ENCODE measurements at regions not wholly inside any gene's neighbourhood (a gene's known extent, or its start where the extent isn't known, plus 50 kb on each side); places are given as distances from the start of the nearest gene placed in this dataset.

GRCh38 chr6:170018422-170018935 is 267.1 kb downstream of the ERMARD start:
- no peak overlapping the region for H3K4me3 Mint-ChIP-seq
- H3K27ac Mint-ChIP-seq = no peak overlapping the region
- no peaks in the 10 kb centered on the region for H3K79me2 ChIP-seq (replicated peaks; ENCODE audit: insufficient read depth)
- H3F3A ChIP-seq (replicated peaks; ENCODE audit: low read depth) = no peaks in the 10 kb centered on the region
- no peaks in the 10 kb centered on the region for H3K36me3 Mint-ChIP-seq (ENCODE audit: low read depth)
- ATAC-seq (no peak), DNase-seq (ENCODE audit: low spot score) (no peak)
- H3K9me2 ChIP-seq (ENCODE audit: insufficient read depth) = peaks cover 18% of the 10 kb centered on the region; the same call in 1 of the 2 replicates
- H2AFZ ChIP-seq = no peak overlapping the region; the same call in 1 of the 2 replicates
- H3K4me1 Mint-ChIP-seq = no peaks in the 10 kb centered on the region; the same call in 2 of the 3 replicates
- H3K4me1 ChIP-seq (ENCODE audit: insufficient read depth) = no peaks in the 10 kb centered on the region
- H3K27me3 ChIP-seq (ENCODE audit: insufficient read depth) = 0 out of 2 replicates have a peak, but pooled peaks cover 3% of the 10 kb centered on the region
- TF ChIP-seq ZNF114 (CRISPR knock-in tag; IDR thresholded peaks at IDR 0.05) (no peak), EZH2phosphoT487 (IDR thresholded peaks at IDR 0.05; ENCODE audit: unreplicated experiment) (no peak), CREB1 (CRISPR knock-in tag; IDR thresholded peaks at IDR 0.05; ENCODE audit: low read depth) (no peak)
- TF ChIP-seq, protein P1, sequence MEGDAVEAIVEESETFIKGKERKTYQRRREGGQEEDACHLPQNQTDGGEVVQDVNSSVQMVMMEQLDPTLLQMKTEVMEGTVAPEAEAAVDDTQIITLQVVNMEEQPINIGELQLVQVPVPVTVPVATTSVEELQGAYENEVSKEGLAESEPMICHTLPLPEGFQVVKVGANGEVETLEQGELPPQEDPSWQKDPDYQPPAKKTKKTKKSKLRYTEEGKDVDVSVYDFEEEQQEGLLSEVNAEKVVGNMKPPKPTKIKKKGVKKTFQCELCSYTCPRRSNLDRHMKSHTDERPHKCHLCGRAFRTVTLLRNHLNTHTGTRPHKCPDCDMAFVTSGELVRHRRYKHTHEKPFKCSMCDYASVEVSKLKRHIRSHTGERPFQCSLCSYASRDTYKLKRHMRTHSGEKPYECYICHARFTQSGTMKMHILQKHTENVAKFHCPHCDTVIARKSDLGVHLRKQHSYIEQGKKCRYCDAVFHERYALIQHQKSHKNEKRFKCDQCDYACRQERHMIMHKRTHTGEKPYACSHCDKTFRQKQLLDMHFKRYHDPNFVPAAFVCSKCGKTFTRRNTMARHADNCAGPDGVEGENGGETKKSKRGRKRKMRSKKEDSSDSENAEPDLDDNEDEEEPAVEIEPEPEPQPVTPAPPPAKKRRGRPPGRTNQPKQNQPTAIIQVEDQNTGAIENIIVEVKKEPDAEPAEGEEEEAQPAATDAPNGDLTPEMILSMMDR (conservative IDR thresholded peaks at IDR 0.05; ENCODE audit: low read depth in 2 of 2) = no peak
- no peak overlapping the region for H3K4me3 ChIP-seq
- H3K36me3 ChIP-seq (ENCODE audit: insufficient read depth) = no peaks in the 10 kb centered on the region
- no peak overlapping the region for H3K27ac ChIP-seq (ENCODE audit: low read depth)
- H4K20me1 ChIP-seq (replicated peaks; ENCODE audit: insufficient read depth) = no peaks in the 10 kb centered on the region
- H3K4me2 ChIP-seq = no peak overlapping the region
- peaks cover 4% of the 10 kb centered on the region for H3K27me3 Mint-ChIP-seq (ENCODE audit: insufficient read depth, low read depth, poor library complexity)
- H3K9me3 Mint-ChIP-seq = no peaks in the 10 kb centered on the region

GRCh38 chr6:170017603-170018320 is 266.3 kb downstream of the ERMARD start:
- H3K27ac Mint-ChIP-seq = no peak overlapping the region
- Histone ChIP-seq H3F3A (replicated peaks; ENCODE audit: low read depth) (no peaks in the 10 kb centered on the region), H3K27me3 (ENCODE audit: insufficient read depth) (0 out of 2 replicates have a peak, but pooled peaks cover 3% of the 10 kb centered on the region), H3K4me1 (ENCODE audit: insufficient read depth) (no peaks in the 10 kb centered on the region), H3K4me3 (no peak overlapping the region), H3K36me3 (ENCODE audit: insufficient read depth) (no peaks in the 10 kb centered on the region), H3K4me2 (no peak overlapping the region), H2AFZ (no peak overlapping the region; the same call in 1 of the 2 replicates), H4K20me1 (replicated peaks; ENCODE audit: insufficient read depth) (no peaks in the 10 kb centered on the region), H3K9me2 (ENCODE audit: insufficient read depth) (peaks cover 22% of the 10 kb centered on the region; the same call in 1 of the 2 replicates), H3K27ac (ENCODE audit: low read depth) (no peak overlapping the region), H3K79me2 (replicated peaks; ENCODE audit: insufficient read depth) (no peaks in the 10 kb centered on the region)
- no peak overlapping the region for H3K4me3 Mint-ChIP-seq
- H3K9me3 Mint-ChIP-seq = no peaks in the 10 kb centered on the region
- DNase-seq (ENCODE audit: low spot score) (no peak), ATAC-seq (no peak)
- H3K27me3 Mint-ChIP-seq (ENCODE audit: insufficient read depth, low read depth, poor library complexity) = peaks cover 4% of the 10 kb centered on the region
- H3K4me1 Mint-ChIP-seq = no peaks in the 10 kb centered on the region; the same call in 2 of the 3 replicates
- no peaks in the 10 kb centered on the region for H3K36me3 Mint-ChIP-seq (ENCODE audit: low read depth)
- TF ChIP-seq ZNF114 (CRISPR knock-in tag; IDR thresholded peaks at IDR 0.05) = no peak
- TF ChIP-seq ZNF462 (CRISPR knock-in tag; IDR thresholded peaks at IDR 0.05) = no peak
- TF ChIP-seq, protein P2, sequence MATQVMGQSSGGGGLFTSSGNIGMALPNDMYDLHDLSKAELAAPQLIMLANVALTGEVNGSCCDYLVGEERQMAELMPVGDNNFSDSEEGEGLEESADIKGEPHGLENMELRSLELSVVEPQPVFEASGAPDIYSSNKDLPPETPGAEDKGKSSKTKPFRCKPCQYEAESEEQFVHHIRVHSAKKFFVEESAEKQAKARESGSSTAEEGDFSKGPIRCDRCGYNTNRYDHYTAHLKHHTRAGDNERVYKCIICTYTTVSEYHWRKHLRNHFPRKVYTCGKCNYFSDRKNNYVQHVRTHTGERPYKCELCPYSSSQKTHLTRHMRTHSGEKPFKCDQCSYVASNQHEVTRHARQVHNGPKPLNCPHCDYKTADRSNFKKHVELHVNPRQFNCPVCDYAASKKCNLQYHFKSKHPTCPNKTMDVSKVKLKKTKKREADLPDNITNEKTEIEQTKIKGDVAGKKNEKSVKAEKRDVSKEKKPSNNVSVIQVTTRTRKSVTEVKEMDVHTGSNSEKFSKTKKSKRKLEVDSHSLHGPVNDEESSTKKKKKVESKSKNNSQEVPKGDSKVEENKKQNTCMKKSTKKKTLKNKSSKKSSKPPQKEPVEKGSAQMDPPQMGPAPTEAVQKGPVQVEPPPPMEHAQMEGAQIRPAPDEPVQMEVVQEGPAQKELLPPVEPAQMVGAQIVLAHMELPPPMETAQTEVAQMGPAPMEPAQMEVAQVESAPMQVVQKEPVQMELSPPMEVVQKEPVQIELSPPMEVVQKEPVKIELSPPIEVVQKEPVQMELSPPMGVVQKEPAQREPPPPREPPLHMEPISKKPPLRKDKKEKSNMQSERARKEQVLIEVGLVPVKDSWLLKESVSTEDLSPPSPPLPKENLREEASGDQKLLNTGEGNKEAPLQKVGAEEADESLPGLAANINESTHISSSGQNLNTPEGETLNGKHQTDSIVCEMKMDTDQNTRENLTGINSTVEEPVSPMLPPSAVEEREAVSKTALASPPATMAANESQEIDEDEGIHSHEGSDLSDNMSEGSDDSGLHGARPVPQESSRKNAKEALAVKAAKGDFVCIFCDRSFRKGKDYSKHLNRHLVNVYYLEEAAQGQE (IDR thresholded peaks at IDR 0.05; ENCODE audit: unreplicated experiment) = no peak
- no peak for TF ChIP-seq EZH2phosphoT487 (IDR thresholded peaks at IDR 0.05; ENCODE audit: unreplicated experiment)
- TF ChIP-seq STAT1 (IDR thresholded peaks at IDR 0.05; ENCODE audit: unreplicated experiment) = no peak
- no peak for TF ChIP-seq EZH2 (IDR thresholded peaks at IDR 0.05; ENCODE audit: low read depth, unreplicated experiment)

All from GM23338 (cell line).